ENCODE measurements at regions not wholly inside any gene's neighbourhood (a gene's known extent, or its start where the extent isn't known, plus 50 kb on each side); places are given as distances from the start of the nearest gene placed in this dataset.

DNA sequence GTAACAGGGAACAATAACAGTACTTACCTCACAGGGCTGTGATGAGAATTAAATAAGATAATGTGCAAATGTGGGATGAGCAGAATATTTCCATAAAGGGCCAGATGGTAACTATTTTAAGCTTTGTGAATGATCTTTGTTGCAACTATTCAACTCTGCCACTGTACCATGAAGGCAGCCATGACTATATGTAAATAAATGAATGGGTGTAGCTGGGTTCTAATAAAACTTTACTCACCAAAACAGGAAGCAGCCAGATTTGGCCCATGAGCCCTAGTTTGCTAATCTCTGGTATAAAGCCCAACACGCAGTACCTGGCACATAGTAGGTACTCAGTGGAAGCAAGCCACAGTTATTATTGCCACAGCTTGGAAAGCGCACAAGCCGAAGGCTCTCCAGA is 362.7 kb upstream of the PROK2 start:
- Mint-ChIP-seq H3K27me3 (ENCODE audit: low read depth in 3 of 3) (peaks cover 9 to 10% (median 9%) of the 10 kb centered on the region in 3 donors), H3K4me1 (peaks cover 8% of the 10 kb centered on the region), H3K4me3 (no peak overlapping the region), H3K27ac (no peak overlapping the region), H3K9me3 (peaks cover 9 to 13% (median 11%) of the 10 kb centered on the region in 7 donors), H3K36me3 (peaks cover 0 to 2% of the 10 kb centered on the region in 2 donors)
- Histone ChIP-seq H3K27ac (ENCODE audit: low read depth in 1 of 2, low read length in 2 of 2) (no peak overlapping the region), H3K4me1 (ENCODE audit: control insufficient read depth in 1 of 2, insufficient read depth in 2 of 2, low read length in 2 of 2) (peaks cover 7 to 15% of the 10 kb centered on the region in 2 donors), H3K27me3 (ENCODE audit: control insufficient read depth in 2 of 2, insufficient read depth in 2 of 2, low read length in 2 of 2) (no peaks in the 10 kb centered on the region), H3K4me3 (replicated peaks in 1 of 3; ENCODE audit: low read depth in 2 of 3, low read length in 3 of 3) (no peak overlapping the region), H3K36me3 (replicated peaks in 1 of 2; ENCODE audit: control insufficient read depth in 1 of 2, insufficient read depth in 2 of 2, low read length in 2 of 2) (no peaks in the 10 kb centered on the region), H4K20me1 (ENCODE audit: insufficient read depth, low read length) (no peaks in the 10 kb centered on the region), H3K79me2 (ENCODE audit: insufficient read depth, low read length) (no peaks in the 10 kb centered on the region), H3K9me3 (replicated peaks in 1 of 2; ENCODE audit: control insufficient read depth in 1 of 2, insufficient read depth in 1 of 2, low read length in 2 of 2) (peaks cover 0 to 13% of the 10 kb centered on the region in 2 donors), H2AFZ (ENCODE audit: insufficient read depth, low read depth, low read length, poor library complexity, severe bottlenecking) (no peak overlapping the region), H3K9ac (ENCODE audit: insufficient read depth, low read length, poor library complexity, severe bottlenecking) (no peak overlapping the region), H3K4me2 (replicated peaks; ENCODE audit: extremely low read depth, low read length, poor library complexity, severe bottlenecking) (no peak overlapping the region)
- 91% methylated on average over 3 of the region's 3 CpGs for WGBS (ENCODE audit: insufficient coverage)
- no peak for DNase-seq
- TF ChIP-seq, protein P1, sequence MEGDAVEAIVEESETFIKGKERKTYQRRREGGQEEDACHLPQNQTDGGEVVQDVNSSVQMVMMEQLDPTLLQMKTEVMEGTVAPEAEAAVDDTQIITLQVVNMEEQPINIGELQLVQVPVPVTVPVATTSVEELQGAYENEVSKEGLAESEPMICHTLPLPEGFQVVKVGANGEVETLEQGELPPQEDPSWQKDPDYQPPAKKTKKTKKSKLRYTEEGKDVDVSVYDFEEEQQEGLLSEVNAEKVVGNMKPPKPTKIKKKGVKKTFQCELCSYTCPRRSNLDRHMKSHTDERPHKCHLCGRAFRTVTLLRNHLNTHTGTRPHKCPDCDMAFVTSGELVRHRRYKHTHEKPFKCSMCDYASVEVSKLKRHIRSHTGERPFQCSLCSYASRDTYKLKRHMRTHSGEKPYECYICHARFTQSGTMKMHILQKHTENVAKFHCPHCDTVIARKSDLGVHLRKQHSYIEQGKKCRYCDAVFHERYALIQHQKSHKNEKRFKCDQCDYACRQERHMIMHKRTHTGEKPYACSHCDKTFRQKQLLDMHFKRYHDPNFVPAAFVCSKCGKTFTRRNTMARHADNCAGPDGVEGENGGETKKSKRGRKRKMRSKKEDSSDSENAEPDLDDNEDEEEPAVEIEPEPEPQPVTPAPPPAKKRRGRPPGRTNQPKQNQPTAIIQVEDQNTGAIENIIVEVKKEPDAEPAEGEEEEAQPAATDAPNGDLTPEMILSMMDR (IDR thresholded peaks at IDR 0.05) = no peak
- intact Hi-C loops (cut with micrococcal nuclease) = no loop called here

DNA sequence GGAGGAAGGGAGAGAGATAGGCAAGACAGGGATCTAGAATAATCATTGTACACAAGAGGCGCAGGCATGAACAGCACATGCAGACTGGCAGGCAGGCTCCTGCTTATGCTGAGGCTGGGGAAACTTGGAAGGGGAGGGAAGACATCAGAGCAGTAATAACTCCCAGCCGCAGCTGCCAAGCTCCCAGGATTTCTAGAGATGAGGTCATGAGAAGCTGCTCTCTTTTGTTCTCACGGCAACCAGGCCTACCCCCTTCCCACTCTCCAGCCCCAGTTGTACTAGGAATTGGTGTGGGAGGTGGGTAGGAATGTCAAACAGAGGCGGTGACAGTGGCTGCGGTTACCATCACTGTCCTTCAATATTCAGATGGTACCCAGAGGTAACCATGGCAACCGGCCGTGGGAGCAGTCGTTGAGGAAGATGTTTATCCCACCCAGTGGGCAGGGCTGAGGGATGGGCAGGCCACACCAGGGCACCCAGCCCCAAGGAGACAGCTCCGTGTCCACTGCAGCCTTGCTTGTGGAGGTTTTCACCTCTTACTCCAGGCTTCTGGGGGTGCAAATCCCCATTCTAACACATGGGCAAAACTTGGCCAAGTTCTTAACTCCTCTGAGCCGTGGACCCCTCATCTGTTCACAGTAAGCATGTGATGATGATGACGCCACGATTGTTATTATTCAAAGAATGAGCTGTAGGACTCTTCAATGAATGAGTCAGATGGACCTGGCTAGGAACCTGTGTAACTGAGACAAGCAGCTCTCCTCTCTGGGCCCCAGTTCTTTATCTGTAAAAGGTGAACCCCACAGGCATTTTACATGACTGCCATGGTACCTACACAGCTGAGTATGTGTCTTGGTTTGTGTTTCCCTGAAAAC is 360.8 kb upstream of the PROK2 start:
- H3K4me2 ChIP-seq (replicated peaks; ENCODE audit: extremely low read depth, low read length, poor library complexity, severe bottlenecking) = no peak overlapping the region
- H3K27ac Mint-ChIP-seq = no peak overlapping the region

More for the DNA sequence above, 360.8 kb upstream of the PROK2 start:
- H3K27me3 ChIP-seq (ENCODE audit: control insufficient read depth in 2 of 2, insufficient read depth in 2 of 2, low read length in 2 of 2) = no peaks in the 10 kb centered on the region
- peaks cover 0 to 2% of the 10 kb centered on the region in 2 donors for H3K36me3 Mint-ChIP-seq
- H3K4me1 Mint-ChIP-seq = peaks cover 18% of the 10 kb centered on the region
- TF ChIP-seq, protein P1 (IDR thresholded peaks at IDR 0.05) = no peak
- H3K4me3 Mint-ChIP-seq = no peak overlapping the region
- peaks cover 4 to 23% of the 10 kb centered on the region in 2 donors for H3K9me3 ChIP-seq (replicated peaks in 1 of 2; ENCODE audit: control insufficient read depth in 1 of 2, insufficient read depth in 1 of 2, low read length in 2 of 2)
- no peaks in the 10 kb centered on the region for H4K20me1 ChIP-seq (ENCODE audit: insufficient read depth, low read length)
- H3K36me3 ChIP-seq (replicated peaks in 1 of 2; ENCODE audit: control insufficient read depth in 1 of 2, insufficient read depth in 2 of 2, low read length in 2 of 2) = no peaks in the 10 kb centered on the region
- H3K27ac ChIP-seq (ENCODE audit: low read depth in 1 of 2, low read length in 2 of 2) = no peak overlapping the region
- 91% methylated on average over 8 of the region's 12 CpGs for WGBS (ENCODE audit: insufficient coverage)
- peaks cover 5 to 8% (median 7%) of the 10 kb centered on the region in 3 donors for H3K27me3 Mint-ChIP-seq (ENCODE audit: low read depth in 3 of 3)
- no peak overlapping the region for H3K9ac ChIP-seq (ENCODE audit: insufficient read depth, low read length, poor library complexity, severe bottlenecking)
- H2AFZ ChIP-seq (ENCODE audit: insufficient read depth, low read depth, low read length, poor library complexity, severe bottlenecking) = no peak overlapping the region
- intact Hi-C loops (cut with micrococcal nuclease) = no loop called here
- H3K79me2 ChIP-seq (ENCODE audit: insufficient read depth, low read length) = no peaks in the 10 kb centered on the region
- H3K4me1 ChIP-seq (ENCODE audit: control insufficient read depth in 1 of 2, insufficient read depth in 2 of 2, low read length in 2 of 2) = peaks cover 7 to 32% of the 10 kb centered on the region in 2 donors
- H3K9me3 Mint-ChIP-seq = peaks cover 16 to 22% (median 20%) of the 10 kb centered on the region in 7 donors
- DNase-seq = no peak
- H3K4me3 ChIP-seq (replicated peaks in 1 of 3; ENCODE audit: low read depth in 2 of 3, low read length in 3 of 3) = no peak overlapping the region
